ENCODE measurements at regions not wholly inside any gene's neighbourhood (a gene's known extent, or its start where the extent isn't known, plus 50 kb on each side); places are given as distances from the start of the nearest gene placed in this dataset.
A peak's percentile ranks its signal among the peaks of the same experiment; 100 is the strongest.
"Not testable (repeated sequence)": the region's sequence is repeated elsewhere in the genome, so short reads cannot be mapped to it uniquely, and the experiment has no call there.

GRCh38 chr1:169048043-169048442, 58.4 kb upstream of the ATP1B1 start:
- Histone ChIP-seq H3K36me3 (ENCODE audit: control insufficient read depth, insufficient read depth, low read length) (no peaks in the 10 kb centered on the region), H3K4me3 (ENCODE audit: low read depth, low read length) (no peak overlapping the region), H3K27me3 (ENCODE audit: control insufficient read depth, insufficient read depth, low read length) (no peaks in the 10 kb centered on the region)
- TF ChIP-seq CTCF (IDR thresholded peaks at IDR 0.05; ENCODE audit: insufficient read depth, low read length, severe bottlenecking), result no peak
- FAIRE-seq, result no peak
- DNase-seq (ENCODE audit: low read depth), result no peak

GRCh38 chr1:169049258-169049938, 57.1 kb upstream of the ATP1B1 start:
- Histone ChIP-seq H3K27me3 (ENCODE audit: control insufficient read depth, insufficient read depth, low read length) (no peaks in the 10 kb centered on the region), H3K4me3 (ENCODE audit: low read depth, low read length) (no peak overlapping the region), H3K36me3 (ENCODE audit: control insufficient read depth, insufficient read depth, low read length) (no peaks in the 10 kb centered on the region)
- FAIRE-seq (no peak), DNase-seq (ENCODE audit: low read depth) (peak; percentile 16)
- no peak for TF ChIP-seq CTCF (IDR thresholded peaks at IDR 0.05; ENCODE audit: insufficient read depth, low read length, severe bottlenecking)

DNA sequence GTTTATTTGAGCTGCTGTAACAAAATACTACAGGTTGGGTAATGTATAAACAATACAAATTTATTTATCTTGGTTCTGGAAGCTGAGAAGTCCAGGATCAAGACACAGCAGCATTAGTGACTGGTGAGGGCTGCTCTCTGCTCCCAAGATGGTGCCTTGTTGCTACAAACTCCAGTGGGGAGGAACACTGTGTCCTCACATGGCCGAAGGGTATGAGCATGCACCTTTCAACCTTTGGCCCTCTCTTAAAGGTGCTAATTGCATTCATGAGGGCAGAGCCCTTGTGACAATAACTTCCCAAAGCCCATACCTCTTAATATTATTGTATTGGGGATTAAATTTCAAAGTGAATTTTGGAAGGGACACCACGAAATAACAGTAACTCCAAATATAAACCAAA, 55.3 kb upstream of the ATP1B1 start:
- TF ChIP-seq CTCF (IDR thresholded peaks at IDR 0.05; ENCODE audit: insufficient read depth, low read length, severe bottlenecking), result no peak
- no peak for FAIRE-seq
- no peaks in the 10 kb centered on the region for H3K27me3 ChIP-seq (ENCODE audit: control insufficient read depth, insufficient read depth, low read length)
- no peaks in the 10 kb centered on the region for H3K36me3 ChIP-seq (ENCODE audit: control insufficient read depth, insufficient read depth, low read length)
- DNase-seq (ENCODE audit: low read depth), result no peak
- H3K4me3 ChIP-seq (ENCODE audit: low read depth, low read length), result no peak overlapping the region

DNA sequence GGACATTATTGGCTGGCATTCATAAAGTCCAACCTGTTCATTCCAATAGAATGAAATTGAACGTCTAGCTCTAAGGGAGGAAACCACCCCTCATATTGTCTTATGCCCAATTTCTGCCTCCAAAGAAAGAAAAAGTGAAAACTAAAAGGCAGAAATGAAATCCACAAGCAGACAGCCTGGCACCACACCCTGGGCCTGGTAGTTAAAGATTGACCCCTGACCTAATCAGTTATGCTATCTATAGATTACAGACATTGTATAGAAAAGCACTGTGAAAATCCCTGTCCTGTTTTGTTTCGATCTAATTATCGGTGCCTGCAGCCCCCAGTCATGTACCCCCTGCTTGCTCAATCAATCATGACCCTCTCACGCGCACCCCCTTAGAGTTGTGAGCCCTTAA, 54.3 kb upstream of the ATP1B1 start:
- H3K36me3 ChIP-seq (ENCODE audit: control insufficient read depth, insufficient read depth, low read length); H3K27me3 ChIP-seq (ENCODE audit: control insufficient read depth, insufficient read depth, low read length); H3K4me3 ChIP-seq (ENCODE audit: low read depth, low read length); FAIRE-seq; DNase-seq (ENCODE audit: low read depth): not testable (repeated sequence)

- H3K4me3 ChIP-seq (ENCODE audit: low read depth, low read length), result no peak overlapping the region
- FAIRE-seq, result no peak
- TF ChIP-seq CTCF (IDR thresholded peaks at IDR 0.05; ENCODE audit: insufficient read depth, low read length, severe bottlenecking), result no peak
- no peak for DNase-seq (ENCODE audit: low read depth)
- H3K27me3 ChIP-seq (ENCODE audit: control insufficient read depth, insufficient read depth, low read length), result no peaks in the 10 kb centered on the region
- no peaks in the 10 kb centered on the region for H3K36me3 ChIP-seq (ENCODE audit: control insufficient read depth, insufficient read depth, low read length)
Observed at GRCh38 chr1:169052727-169053126, 53.8 kb upstream of the ATP1B1 start.

DNA sequence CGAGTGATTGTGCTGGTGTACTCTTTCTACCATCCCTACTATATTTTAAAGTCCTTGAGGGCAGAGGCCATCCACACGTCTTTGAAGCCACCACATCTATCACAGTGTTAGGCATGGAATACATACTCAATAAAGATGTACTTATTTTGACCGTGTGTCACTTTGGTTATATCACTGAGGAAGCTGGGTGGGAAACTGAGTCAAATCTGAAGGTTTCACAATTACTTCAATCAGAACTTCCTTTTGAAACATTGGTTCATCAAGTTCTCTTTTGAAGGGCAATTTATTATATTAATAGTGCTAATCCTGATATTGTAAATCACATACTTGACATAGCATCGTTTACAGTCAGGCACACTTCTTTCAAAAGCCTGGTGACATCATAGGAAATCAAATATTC, 53.3 kb upstream of the ATP1B1 start:
- H3K36me3 ChIP-seq (ENCODE audit: control insufficient read depth, insufficient read depth, low read length), result no peaks in the 10 kb centered on the region
- no peaks in the 10 kb centered on the region for H3K27me3 ChIP-seq (ENCODE audit: control insufficient read depth, insufficient read depth, low read length)
- no peak for DNase-seq (ENCODE audit: low read depth)
- TF ChIP-seq CTCF (IDR thresholded peaks at IDR 0.05; ENCODE audit: insufficient read depth, low read length, severe bottlenecking), result no peak
- H3K4me3 ChIP-seq (ENCODE audit: low read depth, low read length), result no peak overlapping the region
- no peak for FAIRE-seq
